ENCODE measurements at regions not wholly inside any gene's neighbourhood (a gene's known extent, or its start where the extent isn't known, plus 50 kb on each side); places are given as distances from the start of the nearest gene placed in this dataset.

- no peak overlapping the region for H3K4me3 ChIP-seq
- peaks cover 0 to 5% (median 0%) of the 10 kb centered on the region in 4 donors for H3K9me3 ChIP-seq
- TF ChIP-seq POLR2A (IDR thresholded peaks at IDR 0.05) (no peak), EP300 (IDR thresholded peaks at IDR 0.05) (no peak), POLR2AphosphoS5 (IDR thresholded peaks at IDR 0.05) (no peak), CTCF (IDR thresholded peaks at IDR 0.05) (no peak)
- peaks cover 0 to 9% (median 0%) of the 10 kb centered on the region in 4 donors for H3K4me1 ChIP-seq
- no peak overlapping the region for H3K27ac ChIP-seq
- H3K36me3 ChIP-seq, result no peaks in the 10 kb centered on the region
- intact Hi-C loops (cut with DNase I; ENCODE audit: low total_unique reads), result no loop called here
- no peaks in the 10 kb centered on the region for H3K27me3 ChIP-seq
- DNase-seq, result no peak
Observed at GRCh38 chr3:23152989-23153388, 50.1 kb upstream of the UBE2E2 start.

Data from stomach (tissue), 6 donors.